Gastrocnemius medialis (tissue), 4 donors: ENCODE measurements at regions not wholly inside any gene's neighbourhood (a gene's known extent, or its start where the extent isn't known, plus 50 kb on each side); places are given as distances from the start of the nearest gene placed in this dataset.

Experiments used
- ATAC-seq, 2 donors: fragments of 150-250 bp; one replicate each; pipeline ENCODE4 v1.9.1; 2016
- DNase-seq, 2 donors: peaks; one replicate each; pipeline ENCODE4 v3.0.0-alpha.2; 2019
- H3K27ac ChIP-seq, 4 donors: fragments of 200-600 bp; sonication (generic); 1 replicate in 1 of 4; 2 replicates in 3 of 4; pipeline ENCODE4 v1.5.1; 2016 to 2018; ENCODE audit warnings: mild to moderate bottlenecking in 2 of 4, moderate library complexity in 1 of 4
- H3K27me3 ChIP-seq, 3 donors: fragments of 200-600 bp; sonication (generic) in 2 of 3; 1 replicate in 1 of 3; 2 replicates in 2 of 3; pipeline versions ENCODE4 v1.5.1 to v1.6.0; 2016 to 2019; ENCODE audit warnings: mild to moderate bottlenecking in 1 of 3, moderate library complexity in 1 of 3
- H3K36me3 ChIP-seq, 2 donors: fragments of 200-600 bp; sonication (generic) in 1 of 2; one replicate each; pipeline ENCODE4 v1.5.1; 2017 to 2018
- H3K4me1 ChIP-seq, 2 donors: fragments of 200-600 bp; sonication (generic) in 1 of 2; one replicate each; pipeline ENCODE4 v1.5.1; 2016 to 2017; ENCODE audit warnings: mild to moderate bottlenecking in 2 of 2
- H3K4me3 ChIP-seq, 4 donors: fragments of 200-600 bp; sonication (generic) in 3 of 4; 1 replicate in 1 of 4; 2 replicates in 3 of 4; pipeline ENCODE4 v1.5.1; 2016 to 2019; ENCODE audit warnings: mild to moderate bottlenecking in 2 of 4
- H3K9me3 ChIP-seq, 3 donors: fragments of 200-600 bp; sonication (generic) in 2 of 3; 1 replicate in 1 of 3; 2 replicates in 2 of 3; pipeline ENCODE4 v1.5.1; 2016 to 2019
- POLR2A ChIP-seq, 2 donors: fragments of 450-650 bp; IDR thresholded peaks; one replicate each; pipeline ENCODE4 v1.6.1; 2017; ENCODE audit warnings: antibody characterized with exemption in 2 of 2, mild to moderate bottlenecking in 2 of 2, moderate library complexity in 2 of 2
- in situ Hi-C, 4 donors: fragments of 200-750 bp; cut with MboI; loops; one replicate each; pipeline versions ENCODE4 v1.15.0 to v1.8.0; 2017; ENCODE audit warnings: low sequenced_read_pairs in 4 of 4
- intact Hi-C: fragments of 100-400 bp; cut with DNase I; formaldehyde crosslinking; loops from one replicate; pipeline ENCODE4 v1.15.1; 2023; ENCODE audit warnings: low total_unique reads
- TF ChIP-seq, protein P1 (sequence below), 5 experiments: fragments of 450-650 bp in 3 of 5; fragments of 200-600 bp in 2 of 5; sonication (generic) in 2 of 5; IDR thresholded peaks in 4 of 5; conservative IDR thresholded peaks in 1 of 5; 1 replicate in 4 of 5; 2 replicates in 1 of 5; pipeline ENCODE4 v1.5.1; 2016 to 2019; ENCODE audit warnings: antibody characterized with exemption in 5 of 5, mild to moderate bottlenecking in 3 of 5, moderate library complexity in 3 of 5

DNA sequence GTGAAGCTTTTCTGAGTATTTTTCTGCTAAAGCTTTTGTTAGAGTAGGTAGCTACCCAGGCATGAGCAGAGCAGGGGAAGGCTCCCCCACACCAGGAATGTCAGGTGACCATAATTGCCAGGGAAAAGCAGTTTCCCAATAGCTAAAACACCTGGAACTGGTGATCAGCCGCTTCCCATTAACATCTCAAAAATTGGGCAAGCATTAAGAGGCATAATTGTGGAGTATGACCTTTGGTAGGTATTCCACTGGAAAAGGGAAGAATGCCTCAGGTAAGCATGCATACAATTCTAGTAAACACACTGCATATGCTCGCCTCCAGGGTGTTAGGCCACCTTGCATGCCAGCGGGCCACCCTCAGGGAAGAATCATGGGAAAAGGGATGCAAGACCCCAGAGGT lies 84.5 kb downstream of the CCR1 start:
- DNase-seq (no peak), ATAC-seq (no peak)
- Histone ChIP-seq H3K27ac (no peak overlapping the region), H3K36me3 (no peaks in the 10 kb centered on the region), H3K4me3 (no peak overlapping the region), H3K27me3 (no peaks in the 10 kb centered on the region), H3K9me3 (no peaks in the 10 kb centered on the region), H3K4me1 (peaks cover 0 to 6% of the 10 kb centered on the region in 2 donors)
- in situ Hi-C loops (no loop called here), intact Hi-C loops (no loop called here)
- TF ChIP-seq, protein P1, sequence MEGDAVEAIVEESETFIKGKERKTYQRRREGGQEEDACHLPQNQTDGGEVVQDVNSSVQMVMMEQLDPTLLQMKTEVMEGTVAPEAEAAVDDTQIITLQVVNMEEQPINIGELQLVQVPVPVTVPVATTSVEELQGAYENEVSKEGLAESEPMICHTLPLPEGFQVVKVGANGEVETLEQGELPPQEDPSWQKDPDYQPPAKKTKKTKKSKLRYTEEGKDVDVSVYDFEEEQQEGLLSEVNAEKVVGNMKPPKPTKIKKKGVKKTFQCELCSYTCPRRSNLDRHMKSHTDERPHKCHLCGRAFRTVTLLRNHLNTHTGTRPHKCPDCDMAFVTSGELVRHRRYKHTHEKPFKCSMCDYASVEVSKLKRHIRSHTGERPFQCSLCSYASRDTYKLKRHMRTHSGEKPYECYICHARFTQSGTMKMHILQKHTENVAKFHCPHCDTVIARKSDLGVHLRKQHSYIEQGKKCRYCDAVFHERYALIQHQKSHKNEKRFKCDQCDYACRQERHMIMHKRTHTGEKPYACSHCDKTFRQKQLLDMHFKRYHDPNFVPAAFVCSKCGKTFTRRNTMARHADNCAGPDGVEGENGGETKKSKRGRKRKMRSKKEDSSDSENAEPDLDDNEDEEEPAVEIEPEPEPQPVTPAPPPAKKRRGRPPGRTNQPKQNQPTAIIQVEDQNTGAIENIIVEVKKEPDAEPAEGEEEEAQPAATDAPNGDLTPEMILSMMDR (IDR thresholded peaks at IDR 0.05 in 4 of 5, conservative IDR thresholded peaks at IDR 0.05 in 1 of 5): no peak
- TF ChIP-seq POLR2A (IDR thresholded peaks at IDR 0.05): no peak

DNA sequence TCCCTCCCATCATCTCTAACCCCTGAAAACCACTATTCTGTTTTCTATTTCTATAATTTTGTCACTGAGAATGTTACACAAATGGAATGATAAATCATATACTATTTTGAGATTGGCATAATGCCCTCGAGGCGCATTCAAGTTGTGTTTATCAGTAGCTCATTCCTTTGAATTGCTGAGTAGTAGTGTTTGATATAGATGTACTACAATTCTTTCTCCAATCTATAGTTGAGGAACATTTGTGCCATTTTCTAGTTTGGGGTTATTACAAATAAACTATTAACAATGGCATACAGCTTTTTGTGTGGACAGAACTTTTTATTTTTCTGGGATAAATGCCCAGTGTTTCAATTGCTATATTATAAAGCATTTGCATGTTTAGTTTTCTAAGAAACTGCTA lies 86.0 kb downstream of the CCR1 start:
- no peaks in the 10 kb centered on the region for H3K27me3 ChIP-seq
- no peak overlapping the region for H3K27ac ChIP-seq
- ATAC-seq (no peak), DNase-seq (no peak)
- TF ChIP-seq, protein P1 (IDR thresholded peaks at IDR 0.05 in 4 of 5, conservative IDR thresholded peaks at IDR 0.05 in 1 of 5): no peak
- TF ChIP-seq POLR2A (IDR thresholded peaks at IDR 0.05): no peak
- H3K9me3 ChIP-seq: no peaks in the 10 kb centered on the region
- no peak overlapping the region for H3K4me3 ChIP-seq
- in situ Hi-C loops: no loop called here
- H3K36me3 ChIP-seq: no peaks in the 10 kb centered on the region
- intact Hi-C loops: no loop called here
- H3K4me1 ChIP-seq: peaks cover 0 to 6% of the 10 kb centered on the region in 2 donors

DNA sequence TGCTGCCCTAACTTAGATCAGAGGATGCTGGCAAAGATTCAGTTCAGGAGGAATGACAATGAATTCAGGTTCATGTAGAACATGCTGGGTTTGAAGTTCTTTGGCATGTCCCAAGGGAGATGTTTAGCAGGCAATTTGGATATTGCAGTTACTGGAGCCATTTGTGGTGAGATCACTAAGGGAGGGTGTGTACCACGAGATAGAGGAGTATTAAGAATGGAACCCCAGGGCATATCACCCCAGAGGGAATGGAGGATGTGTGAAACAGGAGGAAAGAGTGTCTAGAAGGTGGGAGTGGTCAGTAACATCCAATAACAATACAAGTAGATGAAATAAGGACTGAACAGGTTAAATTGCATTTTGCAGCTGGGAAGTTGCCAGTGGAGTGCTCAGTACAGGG lies 87.1 kb downstream of the CCR1 start:
- no peak for DNase-seq
- no peak overlapping the region for H3K4me3 ChIP-seq
- H3K36me3 ChIP-seq: no peaks in the 10 kb centered on the region
- H3K27ac ChIP-seq: no peak overlapping the region
- H3K9me3 ChIP-seq: no peaks in the 10 kb centered on the region
- no peak for ATAC-seq
- intact Hi-C loops (no loop called here), in situ Hi-C loops (no loop called here)
- TF ChIP-seq POLR2A (IDR thresholded peaks at IDR 0.05): no peak
- H3K4me1 ChIP-seq: peaks cover 0 to 6% of the 10 kb centered on the region in 2 donors
- H3K27me3 ChIP-seq: no peaks in the 10 kb centered on the region

DNA sequence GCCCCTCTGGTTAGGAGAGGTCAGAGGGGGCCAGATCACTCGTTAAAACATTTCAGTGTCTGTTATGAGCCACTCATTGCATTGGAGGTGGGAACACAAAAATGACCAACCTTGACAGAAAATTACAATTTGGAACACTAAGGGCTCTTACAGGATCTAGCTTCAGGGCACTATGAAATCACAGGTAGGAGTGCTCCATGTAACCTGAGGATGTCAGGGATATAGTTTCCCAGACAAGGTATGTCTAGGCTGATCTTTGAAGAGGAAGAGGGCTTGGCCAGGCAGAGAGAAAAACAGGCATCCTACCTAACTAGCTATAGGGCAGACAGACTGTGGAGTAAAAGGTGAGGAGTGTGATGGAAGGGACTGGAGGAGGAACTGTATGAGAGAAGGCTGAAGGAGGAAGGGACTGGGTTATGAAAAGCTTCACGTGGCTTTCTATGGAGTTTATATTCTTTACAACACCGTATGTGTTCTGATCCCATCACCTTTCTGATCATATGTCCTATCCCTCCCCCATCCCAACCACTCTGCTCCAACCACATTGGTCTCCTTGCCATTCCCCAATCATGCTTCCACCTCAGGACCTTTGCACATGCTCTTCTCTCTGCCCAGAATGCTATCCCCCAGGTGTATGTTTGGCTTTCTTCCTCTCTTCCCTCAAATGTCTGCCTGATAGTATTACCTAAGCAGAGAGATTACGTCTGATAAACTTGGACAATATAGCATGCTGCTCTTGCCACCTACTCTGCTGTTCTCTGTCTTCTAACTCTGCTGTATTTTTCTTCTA lies 88.2 kb downstream of the CCR1 start:
- Histone ChIP-seq H3K9me3 (no peaks in the 10 kb centered on the region), H3K4me3 (no peak overlapping the region), H3K36me3 (no peaks in the 10 kb centered on the region), H3K27ac (no peak overlapping the region), H3K27me3 (no peaks in the 10 kb centered on the region), H3K4me1 (peaks cover 0 to 6% of the 10 kb centered on the region in 2 donors)
- ATAC-seq (no peak), DNase-seq (no peak)
- in situ Hi-C loops: no loop called here
- intact Hi-C loops: no loop called here
- TF ChIP-seq, protein P1 (IDR thresholded peaks at IDR 0.05 in 4 of 5, conservative IDR thresholded peaks at IDR 0.05 in 1 of 5): no peak
- no peak for TF ChIP-seq POLR2A (IDR thresholded peaks at IDR 0.05)

DNA sequence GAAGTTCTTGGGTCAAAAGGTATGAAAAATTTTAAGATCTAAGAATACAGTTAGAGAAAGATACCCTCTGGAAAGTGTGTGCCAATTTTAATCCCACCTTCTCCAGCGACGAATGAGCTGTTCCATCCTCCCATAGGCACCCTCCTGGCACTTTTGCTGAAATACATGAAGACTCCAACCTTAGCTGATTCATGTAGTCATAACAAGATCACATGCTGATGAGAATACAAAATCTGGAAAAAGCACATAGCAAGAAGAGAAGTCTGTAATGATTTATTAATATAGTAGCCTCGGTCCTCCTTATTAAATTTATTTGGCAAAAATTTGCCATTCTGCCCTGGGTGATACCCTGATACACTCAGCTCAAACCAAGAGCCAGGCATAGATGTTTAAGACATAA lies 88.9 kb downstream of the CCR1 start:
- Histone ChIP-seq H3K9me3 (no peaks in the 10 kb centered on the region), H3K36me3 (no peaks in the 10 kb centered on the region), H3K4me3 (no peak overlapping the region), H3K27ac (no peak overlapping the region), H3K27me3 (no peaks in the 10 kb centered on the region), H3K4me1 (peaks cover 0 to 6% of the 10 kb centered on the region in 2 donors)
- TF ChIP-seq POLR2A (IDR thresholded peaks at IDR 0.05): no peak
- TF ChIP-seq, protein P1 (IDR thresholded peaks at IDR 0.05 in 4 of 5, conservative IDR thresholded peaks at IDR 0.05 in 1 of 5): no peak
- DNase-seq (no peak), ATAC-seq (no peak)
- intact Hi-C loops: no loop called here
- in situ Hi-C loops: no loop called here
